ENCODE measurements at regions not wholly inside any gene's neighbourhood (a gene's known extent, or its start where the extent isn't known, plus 50 kb on each side); places are given as distances from the start of the nearest gene placed in this dataset.

DNA sequence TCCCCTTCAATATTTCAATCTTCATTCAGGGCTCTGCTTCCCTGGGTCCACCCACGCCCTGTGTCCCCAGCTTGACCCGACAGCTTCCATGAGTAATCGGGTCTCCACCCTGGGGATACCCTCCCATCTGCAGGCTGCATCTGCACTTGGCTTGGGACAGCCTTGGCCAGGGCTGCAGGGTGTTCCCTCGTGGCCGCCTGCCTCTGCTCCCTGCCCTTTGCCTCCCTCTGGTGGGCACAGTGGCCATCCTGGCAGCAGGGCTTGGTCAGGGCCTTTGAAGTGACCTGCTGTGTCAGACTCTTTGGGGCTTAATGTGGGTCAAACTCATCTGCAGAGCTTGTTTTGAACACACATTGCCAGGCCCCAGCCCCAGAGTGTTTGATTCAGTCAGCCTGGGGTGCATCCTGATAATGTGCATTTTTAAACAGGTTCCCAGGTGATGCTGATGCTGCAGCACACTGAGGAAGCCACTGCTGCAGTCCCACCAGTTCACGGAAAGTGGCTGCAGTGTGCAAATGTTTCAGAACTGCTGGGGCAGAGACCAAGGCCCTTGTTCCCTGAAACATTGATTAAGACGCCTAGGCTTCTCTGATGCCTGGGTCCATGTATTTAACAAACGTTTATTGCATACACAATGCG is 80.7 kb upstream of the SEC61G start:
- TF ChIP-seq TAF1 (IDR thresholded peaks at IDR 0.05; ENCODE audit: low read depth) (no peak), CEBPB (IDR thresholded peaks at IDR 0.05) (no peak), RAD21 (IDR thresholded peaks at IDR 0.05; ENCODE audit: low read depth) (peak; percentile 89), YY1 (IDR thresholded peaks at IDR 0.05; ENCODE audit: low read depth) (no peak), TCF12 (IDR thresholded peaks at IDR 0.05; ENCODE audit: low read depth) (no peak), EP300 (IDR thresholded peaks at IDR 0.05; ENCODE audit: borderline replicate concordance) (no peak), TEAD4 (IDR thresholded peaks at IDR 0.05) (no peak), FOXM1 (IDR thresholded peaks at IDR 0.05; ENCODE audit: borderline replicate concordance, low read depth) (no peak)
- TF ChIP-seq, protein P1, sequence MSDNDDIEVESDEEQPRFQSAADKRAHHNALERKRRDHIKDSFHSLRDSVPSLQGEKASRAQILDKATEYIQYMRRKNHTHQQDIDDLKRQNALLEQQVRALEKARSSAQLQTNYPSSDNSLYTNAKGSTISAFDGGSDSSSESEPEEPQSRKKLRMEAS (IDR thresholded peaks at IDR 0.05) = peak; percentile 50; the same call in 1 of the 2 replicates
- TF ChIP-seq, protein P2, sequence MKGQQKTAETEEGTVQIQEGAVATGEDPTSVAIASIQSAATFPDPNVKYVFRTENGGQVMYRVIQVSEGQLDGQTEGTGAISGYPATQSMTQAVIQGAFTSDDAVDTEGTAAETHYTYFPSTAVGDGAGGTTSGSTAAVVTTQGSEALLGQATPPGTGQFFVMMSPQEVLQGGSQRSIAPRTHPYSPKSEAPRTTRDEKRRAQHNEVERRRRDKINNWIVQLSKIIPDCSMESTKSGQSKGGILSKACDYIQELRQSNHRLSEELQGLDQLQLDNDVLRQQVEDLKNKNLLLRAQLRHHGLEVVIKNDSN (IDR thresholded peaks at IDR 0.05) = no peak
- TF ChIP-seq, protein P3, sequence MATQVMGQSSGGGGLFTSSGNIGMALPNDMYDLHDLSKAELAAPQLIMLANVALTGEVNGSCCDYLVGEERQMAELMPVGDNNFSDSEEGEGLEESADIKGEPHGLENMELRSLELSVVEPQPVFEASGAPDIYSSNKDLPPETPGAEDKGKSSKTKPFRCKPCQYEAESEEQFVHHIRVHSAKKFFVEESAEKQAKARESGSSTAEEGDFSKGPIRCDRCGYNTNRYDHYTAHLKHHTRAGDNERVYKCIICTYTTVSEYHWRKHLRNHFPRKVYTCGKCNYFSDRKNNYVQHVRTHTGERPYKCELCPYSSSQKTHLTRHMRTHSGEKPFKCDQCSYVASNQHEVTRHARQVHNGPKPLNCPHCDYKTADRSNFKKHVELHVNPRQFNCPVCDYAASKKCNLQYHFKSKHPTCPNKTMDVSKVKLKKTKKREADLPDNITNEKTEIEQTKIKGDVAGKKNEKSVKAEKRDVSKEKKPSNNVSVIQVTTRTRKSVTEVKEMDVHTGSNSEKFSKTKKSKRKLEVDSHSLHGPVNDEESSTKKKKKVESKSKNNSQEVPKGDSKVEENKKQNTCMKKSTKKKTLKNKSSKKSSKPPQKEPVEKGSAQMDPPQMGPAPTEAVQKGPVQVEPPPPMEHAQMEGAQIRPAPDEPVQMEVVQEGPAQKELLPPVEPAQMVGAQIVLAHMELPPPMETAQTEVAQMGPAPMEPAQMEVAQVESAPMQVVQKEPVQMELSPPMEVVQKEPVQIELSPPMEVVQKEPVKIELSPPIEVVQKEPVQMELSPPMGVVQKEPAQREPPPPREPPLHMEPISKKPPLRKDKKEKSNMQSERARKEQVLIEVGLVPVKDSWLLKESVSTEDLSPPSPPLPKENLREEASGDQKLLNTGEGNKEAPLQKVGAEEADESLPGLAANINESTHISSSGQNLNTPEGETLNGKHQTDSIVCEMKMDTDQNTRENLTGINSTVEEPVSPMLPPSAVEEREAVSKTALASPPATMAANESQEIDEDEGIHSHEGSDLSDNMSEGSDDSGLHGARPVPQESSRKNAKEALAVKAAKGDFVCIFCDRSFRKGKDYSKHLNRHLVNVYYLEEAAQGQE (IDR thresholded peaks at IDR 0.05; ENCODE audit: low read depth) = no peak
